HFFc6 (cell line): ENCODE measurements at regions not wholly inside any gene's neighbourhood (a gene's known extent, or its start where the extent isn't known, plus 50 kb on each side); places are given as distances from the start of the nearest gene placed in this dataset.
A peak's percentile ranks its signal among the peaks of the same experiment; 100 is the strongest.

Experiments used
- DNase-seq: peaks from one replicate; pipeline ENCODE4 v3.0.0-alpha.2; 2018
- H3K27ac Mint-ChIP-seq: 2 replicates; pipeline ENCODE4 v1.8.0; 2020; ENCODE audit warnings: mild to moderate bottlenecking, mixed read lengths
- H3K27me3 Mint-ChIP-seq: 2 replicates; pipeline ENCODE4 v1.8.0; 2021; ENCODE audit warnings: mild to moderate bottlenecking, moderate library complexity, mixed read lengths; ENCODE audit not compliant: insufficient read depth
- H3K36me3 Mint-ChIP-seq: 2 replicates; pipeline ENCODE4 v1.8.0; 2021; ENCODE audit warnings: low read depth, mixed read lengths
- H3K4me1 Mint-ChIP-seq: 2 replicates; pipeline ENCODE4 v1.8.0; 2020; ENCODE audit warnings: low read depth, mixed read lengths
- H3K4me3 Mint-ChIP-seq: 2 replicates; pipeline ENCODE4 v1.8.0; 2020; ENCODE audit warnings: mild to moderate bottlenecking, moderate library complexity, mixed read lengths
- H3K9me3 Mint-ChIP-seq: 2 replicates; pipeline ENCODE4 v1.8.0; 2020; ENCODE audit warnings: mild to moderate bottlenecking, mixed read lengths
- CTCF ChIP-seq: fragments of 200-600 bp; sonication (generic); IDR thresholded peaks from 2 replicates; pipeline ENCODE4 v1.5.0; 2021; ENCODE audit warnings: antibody characterized with exemption, mild to moderate bottlenecking

- H3K27ac Mint-ChIP-seq, result no peak overlapping the region
- DNase-seq, result no peak
- no peak overlapping the region for H3K4me3 Mint-ChIP-seq
- H3K4me1 Mint-ChIP-seq, result peaks cover 22% of the 10 kb centered on the region; the same call in 1 of the 2 replicates
- peaks cover 11% of the 10 kb centered on the region; the same call in 1 of the 2 replicates for H3K9me3 Mint-ChIP-seq
- TF ChIP-seq CTCF, result no peak
- H3K36me3 Mint-ChIP-seq, result no peaks in the 10 kb centered on the region
- H3K27me3 Mint-ChIP-seq, result peaks cover 3% of the 10 kb centered on the region; the same call in 1 of the 2 replicates
Measured at GRCh38 chr11:109526061-109526460, 104.1 kb downstream of the C11orf87 start.

- Mint-ChIP-seq H3K27me3 (peaks cover 3% of the 10 kb centered on the region; the same call in 1 of the 2 replicates), H3K4me1 (peaks cover 22% of the 10 kb centered on the region; the same call in 1 of the 2 replicates), H3K27ac (no peak overlapping the region), H3K9me3 (peaks cover 11% of the 10 kb centered on the region; the same call in 1 of the 2 replicates), H3K4me3 (no peak overlapping the region; the same call in 1 of the 2 replicates), H3K36me3 (no peaks in the 10 kb centered on the region)
- no peak for TF ChIP-seq CTCF
- DNase-seq, result no peak
Measured at GRCh38 chr11:109526931-109527330, 104.9 kb downstream of the C11orf87 start.

- no peak for TF ChIP-seq CTCF
- Mint-ChIP-seq H3K27me3 (peaks cover 3% of the 10 kb centered on the region; the same call in 1 of the 2 replicates), H3K27ac (no peak overlapping the region), H3K9me3 (peaks cover 11% of the 10 kb centered on the region; the same call in 1 of the 2 replicates), H3K36me3 (no peaks in the 10 kb centered on the region), H3K4me3 (peak overlapping the region; percentile 39), H3K4me1 (peaks cover 22% of the 10 kb centered on the region; the same call in 1 of the 2 replicates)
- DNase-seq, result no peak
Measured at GRCh38 chr11:109527496-109527895, 105.5 kb downstream of the C11orf87 start.

- no peak for TF ChIP-seq CTCF
- H3K4me3 Mint-ChIP-seq, result peak overlapping the region; percentile 42
- H3K36me3 Mint-ChIP-seq, result peaks cover 3% of the 10 kb centered on the region; the same call in 1 of the 2 replicates
Measured at GRCh38 chr11:109547356-109548027, 125.5 kb downstream of the C11orf87 start.

DNA sequence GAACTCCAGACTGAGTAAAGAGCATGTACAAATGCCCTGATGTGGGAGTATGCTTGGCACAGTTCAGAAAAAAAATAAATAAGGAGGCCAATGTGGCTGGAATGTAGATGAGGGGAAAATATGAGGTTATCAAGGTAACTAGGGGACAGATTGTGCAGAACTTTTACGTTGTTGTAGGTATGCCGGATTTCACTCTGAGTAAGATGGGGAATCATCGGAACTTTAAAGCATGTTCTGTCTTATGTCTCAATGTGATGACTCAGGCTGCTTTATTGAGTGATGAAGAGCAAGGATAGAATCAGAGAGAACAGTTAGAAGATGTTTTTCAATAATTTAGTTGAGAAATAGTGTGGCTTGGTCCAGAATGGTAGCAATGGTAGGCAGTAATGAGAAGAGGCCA lies 130.4 kb downstream of the C11orf87 start:
- TF ChIP-seq CTCF, result no peak
- Mint-ChIP-seq H3K4me3 (no peak overlapping the region), H3K27me3 (no peaks in the 10 kb centered on the region), H3K36me3 (peaks cover 3% of the 10 kb centered on the region; the same call in 1 of the 2 replicates), H3K4me1 (peaks cover 21% of the 10 kb centered on the region), H3K9me3 (no peaks in the 10 kb centered on the region; the same call in 1 of the 2 replicates), H3K27ac (no peak overlapping the region)
- DNase-seq, result no peak

More at GRCh38 chr11:109547356-109548027, 125.5 kb downstream of the C11orf87 start:
- peaks cover 6% of the 10 kb centered on the region for H3K9me3 Mint-ChIP-seq
- H3K4me1 Mint-ChIP-seq, result peaks cover 37% of the 10 kb centered on the region
- peak; percentile 23 for DNase-seq
- H3K27me3 Mint-ChIP-seq, result no peaks in the 10 kb centered on the region; the same call in 1 of the 2 replicates
- H3K27ac Mint-ChIP-seq, result peak overlapping the region; percentile 62
